Esophagus squamous epithelium (tissue), 4 donors: ENCODE measurements at regions not wholly inside any gene's neighbourhood (a gene's known extent, or its start where the extent isn't known, plus 50 kb on each side); places are given as distances from the start of the nearest gene placed in this dataset.

Source experiments
- CTCF ChIP-seq, 6 experiments: fragments of 450-650 bp in 4 of 6; fragments of 200-600 bp in 2 of 6; sonication (generic) in 2 of 6; IDR thresholded peaks; one replicate each; pipeline ENCODE4 v1.5.1; 2016 to 2019; ENCODE audit warnings: antibody characterized with exemption in 6 of 6, mild to moderate bottlenecking in 4 of 6, moderate library complexity in 4 of 6
- POLR2A ChIP-seq, 4 donors: fragments of 450-650 bp; IDR thresholded peaks; one replicate each; pipeline ENCODE4 v1.6.1; 2017; ENCODE audit warnings: antibody characterized with exemption in 4 of 4, mild to moderate bottlenecking in 4 of 4, moderate library complexity in 3 of 4

DNA sequence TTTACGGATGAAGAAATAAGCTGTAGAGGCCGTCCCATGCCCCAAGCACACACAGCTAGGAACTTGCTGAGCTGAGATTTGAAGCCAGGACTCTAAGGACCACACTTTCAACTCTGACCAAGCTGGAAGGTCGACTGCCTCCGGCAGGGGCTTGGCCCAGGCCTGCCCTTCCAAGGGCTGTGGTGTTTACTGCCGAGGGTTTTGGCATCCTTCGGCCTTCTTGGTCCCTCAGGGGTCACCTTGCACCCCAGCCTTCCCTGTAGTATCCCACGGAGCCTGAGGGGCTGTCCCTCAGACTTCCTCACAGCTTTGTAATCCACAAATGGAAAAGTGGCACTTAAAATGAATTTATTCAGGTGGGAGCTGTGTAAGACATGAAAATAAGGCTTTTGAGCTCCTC is 83.7 kb upstream of the SPRY4 start:
- no peak for TF ChIP-seq CTCF (IDR thresholded peaks at IDR 0.05)
- TF ChIP-seq POLR2A (IDR thresholded peaks at IDR 0.05): no peak
